ENCODE measurements at regions not wholly inside any gene's neighbourhood (a gene's known extent, or its start where the extent isn't known, plus 50 kb on each side); places are given as distances from the start of the nearest gene placed in this dataset.

GRCh38 chr9:4424038-4424437, 66.2 kb upstream of the SLC1A1 start:
- Mint-ChIP-seq H3K4me1 (peaks cover 30% of the 10 kb centered on the region), H3K27me3 (ENCODE audit: low read depth, poor library complexity) (no peaks in the 10 kb centered on the region)
- no peak for TF ChIP-seq CTCF (IDR thresholded peaks at IDR 0.05)

GRCh38 chr9:4423207-4423610, 67.1 kb upstream of the SLC1A1 start:
- no peak for TF ChIP-seq CTCF (IDR thresholded peaks at IDR 0.05)
- Mint-ChIP-seq H3K4me3 (no peak overlapping the region), H3K9me3 (no peaks in the 10 kb centered on the region), H3K27me3 (ENCODE audit: low read depth, poor library complexity) (no peaks in the 10 kb centered on the region), H3K27ac (no peak overlapping the region), H3K36me3 (ENCODE audit: low read depth) (no peaks in the 10 kb centered on the region), H3K4me1 (peaks cover 30% of the 10 kb centered on the region)
- DNase-seq = no peak

More at GRCh38 chr9:4424038-4424437, 66.2 kb upstream of the SLC1A1 start:
- no peak overlapping the region for H3K4me3 Mint-ChIP-seq
- H3K9me3 Mint-ChIP-seq = no peaks in the 10 kb centered on the region
- no peaks in the 10 kb centered on the region for H3K36me3 Mint-ChIP-seq (ENCODE audit: low read depth)
- no peak for DNase-seq
- H3K27ac Mint-ChIP-seq = no peak overlapping the region

- no peaks in the 10 kb centered on the region for H3K27me3 Mint-ChIP-seq (ENCODE audit: low read depth, poor library complexity)
- no peak overlapping the region for H3K4me3 Mint-ChIP-seq
- H3K36me3 Mint-ChIP-seq (ENCODE audit: low read depth) = no peaks in the 10 kb centered on the region
- no peak for DNase-seq
- H3K4me1 Mint-ChIP-seq = peaks cover 30% of the 10 kb centered on the region
- TF ChIP-seq CTCF (IDR thresholded peaks at IDR 0.05) = no peak
- peak overlapping the region; percentile 22 for H3K27ac Mint-ChIP-seq
- no peaks in the 10 kb centered on the region for H3K9me3 Mint-ChIP-seq
Observed at GRCh38 chr9:4422495-4422894, 67.8 kb upstream of the SLC1A1 start.

- Mint-ChIP-seq H3K36me3 (ENCODE audit: low read depth) (no peaks in the 10 kb centered on the region), H3K27ac (no peak overlapping the region), H3K27me3 (ENCODE audit: low read depth, poor library complexity) (no peaks in the 10 kb centered on the region), H3K4me1 (peaks cover 30% of the 10 kb centered on the region), H3K9me3 (no peaks in the 10 kb centered on the region), H3K4me3 (no peak overlapping the region)
- no peak for TF ChIP-seq CTCF (IDR thresholded peaks at IDR 0.05)
- DNase-seq = no peak
Observed at GRCh38 chr9:4421847-4422246, 68.4 kb upstream of the SLC1A1 start.

GRCh38 chr9:4420351-4420750, 69.9 kb upstream of the SLC1A1 start:
- H3K27me3 Mint-ChIP-seq (ENCODE audit: low read depth, poor library complexity) = no peaks in the 10 kb centered on the region
- H3K4me3 Mint-ChIP-seq = no peak overlapping the region
- no peak for DNase-seq
- H3K27ac Mint-ChIP-seq = no peak overlapping the region
- H3K4me1 Mint-ChIP-seq = peaks cover 30% of the 10 kb centered on the region
- no peaks in the 10 kb centered on the region for H3K36me3 Mint-ChIP-seq (ENCODE audit: low read depth)
- no peaks in the 10 kb centered on the region for H3K9me3 Mint-ChIP-seq
- TF ChIP-seq CTCF (IDR thresholded peaks at IDR 0.05) = no peak

GRCh38 chr9:4417578-4418325, 72.5 kb upstream of the SLC1A1 start:
- no peaks in the 10 kb centered on the region for H3K27me3 Mint-ChIP-seq (ENCODE audit: low read depth, poor library complexity)
- no peak overlapping the region for H3K4me3 Mint-ChIP-seq
- H3K36me3 Mint-ChIP-seq (ENCODE audit: low read depth) = no peaks in the 10 kb centered on the region
- TF ChIP-seq CTCF (IDR thresholded peaks at IDR 0.05) = no peak
- H3K27ac Mint-ChIP-seq = no peak overlapping the region
- H3K4me1 Mint-ChIP-seq = peaks cover 14% of the 10 kb centered on the region
- H3K9me3 Mint-ChIP-seq = no peaks in the 10 kb centered on the region
- DNase-seq = no peak
